RCC 7860 (cell line): ENCODE measurements at regions not wholly inside any gene's neighbourhood (a gene's known extent, or its start where the extent isn't known, plus 50 kb on each side); places are given as distances from the start of the nearest gene placed in this dataset.
A peak's percentile ranks its signal among the peaks of the same experiment; 100 is the strongest.

Experiments used
- DNase-seq: peaks from one replicate; pipeline ENCODE4 v3.0.0-alpha.2; 2015; ENCODE audit warnings: low spot score
- FAIRE-seq: peaks from 2 replicates; lab custom pipeline; 2012; peaks lifted over from hg19 to GRCh38; lab: Jason Lieb, UNC

DNA sequence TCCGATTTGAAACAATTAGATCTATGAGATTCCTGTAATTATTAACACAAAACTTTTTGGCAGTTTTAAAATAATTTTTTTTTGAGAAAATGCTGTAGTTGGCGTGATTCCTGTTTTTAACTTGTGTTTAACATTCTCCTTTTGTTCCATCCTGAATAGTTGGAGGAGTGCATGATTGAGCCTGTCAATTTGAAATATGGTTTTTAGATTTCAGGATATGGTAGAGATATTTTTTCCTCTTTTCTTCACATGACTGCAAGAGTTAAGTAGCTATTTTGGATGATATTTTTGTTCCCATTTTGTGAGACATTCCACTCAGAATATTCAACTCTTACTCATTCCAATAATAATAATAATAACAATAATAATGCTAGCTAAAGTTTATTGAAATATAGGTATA lies 241.7 kb upstream of the MAN1A1 start:
- FAIRE-seq (no peak), DNase-seq (no peak)

GRCh38 chr6:119590066-119590465 lies 240.5 kb upstream of the MAN1A1 start:
- FAIRE-seq, result no peak
- DNase-seq, result no peak

- FAIRE-seq (no peak), DNase-seq (peak; percentile 65)
Measured at GRCh38 chr6:119587537-119587936, 238.0 kb upstream of the MAN1A1 start.

- no peak for FAIRE-seq
Measured at GRCh38 chr6:119586250-119586882, 236.8 kb upstream of the MAN1A1 start.

GRCh38 chr6:119584088-119584487 lies 234.5 kb upstream of the MAN1A1 start:
- DNase-seq, result no peak
- FAIRE-seq, result no peak

More at GRCh38 chr6:119586250-119586882, 236.8 kb upstream of the MAN1A1 start:
- DNase-seq, result no peak

GRCh38 chr6:119581220-119581619 lies 231.7 kb upstream of the MAN1A1 start:
- no peak for FAIRE-seq
- no peak for DNase-seq

DNA sequence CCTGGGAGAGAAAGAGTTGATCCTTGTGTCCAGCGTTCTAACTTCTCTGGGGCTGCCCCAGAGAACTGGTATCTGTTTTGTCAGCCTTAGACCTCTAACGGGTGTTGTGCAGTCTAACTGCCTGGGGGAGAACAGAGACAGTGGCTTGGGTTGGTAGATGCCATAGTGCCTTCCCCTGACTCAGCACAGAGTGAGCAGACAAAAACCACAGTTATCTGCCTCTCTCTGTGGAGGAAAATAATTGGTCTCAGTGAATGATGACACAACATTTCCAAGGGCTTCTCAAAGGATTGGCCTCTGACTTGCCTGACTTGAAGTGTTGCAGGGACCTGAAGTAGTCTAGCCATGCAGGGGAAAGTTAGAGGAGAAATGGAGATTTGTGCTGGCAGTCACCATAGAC lies 226.2 kb upstream of the MAN1A1 start:
- peak; percentile 2 for FAIRE-seq
- DNase-seq, result peak; percentile 78

DNA sequence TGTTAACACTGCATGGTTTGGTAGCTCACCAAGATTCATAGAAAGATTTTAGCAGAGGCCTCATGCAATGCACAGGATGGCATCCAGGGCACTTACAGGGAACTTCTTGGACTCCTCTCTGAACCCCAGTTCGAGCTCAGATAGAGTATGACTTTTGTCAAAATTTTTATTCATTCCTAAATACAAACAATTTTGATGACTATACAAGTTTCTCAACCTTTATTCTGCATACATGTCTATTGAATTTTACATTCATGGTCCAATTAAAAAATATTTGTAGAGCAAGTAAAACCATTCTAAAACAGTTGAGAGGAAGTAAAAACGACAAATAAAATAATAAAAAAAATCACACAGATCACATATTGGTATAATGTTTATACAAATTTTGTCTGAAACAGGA lies 219.0 kb upstream of the MAN1A1 start:
- FAIRE-seq (no peak), DNase-seq (no peak)

DNA sequence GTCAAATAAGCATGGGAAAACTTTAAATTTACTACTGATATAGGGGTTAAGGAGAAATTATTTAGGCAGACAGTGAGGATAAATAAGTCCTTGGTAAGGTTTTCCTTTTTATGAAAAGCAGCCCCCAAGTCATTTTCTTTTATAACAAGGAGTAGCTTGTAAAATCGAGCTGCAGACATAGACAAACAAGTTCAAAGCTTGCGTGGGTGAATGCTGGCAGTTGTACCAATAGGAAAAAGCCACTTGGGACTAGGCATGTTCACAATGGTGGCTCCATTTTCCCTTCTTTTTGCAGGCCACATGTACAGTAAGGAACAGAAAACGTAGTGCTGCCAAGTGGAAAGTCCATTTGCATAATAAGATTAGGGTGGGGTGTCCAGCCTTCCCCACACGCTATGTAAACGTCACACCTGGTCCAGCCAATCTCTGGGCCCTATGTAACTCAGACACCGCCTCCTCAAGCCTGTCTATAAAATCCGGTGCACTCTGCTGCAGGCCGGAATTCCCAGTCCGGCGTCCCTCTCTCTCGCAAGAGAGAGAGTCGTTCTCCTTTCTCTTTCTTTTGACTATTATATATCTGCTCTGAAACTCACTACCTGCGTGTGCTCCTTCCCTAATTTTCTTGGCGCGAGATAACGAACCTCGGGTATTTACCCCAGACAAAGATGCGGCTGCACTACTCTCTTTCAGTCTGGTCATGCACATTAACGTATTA lies 217.1 kb upstream of the MAN1A1 start:
- FAIRE-seq, result no peak
- no peak for DNase-seq

DNA sequence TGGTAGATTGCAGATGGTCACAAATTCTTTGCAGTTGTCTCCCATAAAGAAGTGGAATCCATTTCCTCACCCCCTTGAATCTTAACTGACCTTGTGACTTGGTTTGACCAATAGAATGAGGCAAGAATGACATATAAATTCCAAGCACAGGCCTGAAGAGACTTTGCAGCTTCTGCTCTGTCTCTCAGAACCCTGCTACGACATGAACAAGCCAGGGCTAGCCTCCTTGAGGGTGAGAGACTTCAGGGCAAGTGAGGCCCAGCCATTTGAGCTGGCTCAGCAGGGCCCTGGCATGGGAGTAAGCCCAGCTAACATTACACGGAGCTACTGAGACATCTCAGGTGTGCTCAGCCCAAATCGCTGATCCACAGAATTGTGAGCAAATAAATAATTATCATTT lies 216.3 kb upstream of the MAN1A1 start:
- FAIRE-seq (no peak), DNase-seq (no peak)

GRCh38 chr6:119562168-119562567 lies 212.6 kb upstream of the MAN1A1 start:
- no peak for FAIRE-seq
- no peak for DNase-seq

DNA sequence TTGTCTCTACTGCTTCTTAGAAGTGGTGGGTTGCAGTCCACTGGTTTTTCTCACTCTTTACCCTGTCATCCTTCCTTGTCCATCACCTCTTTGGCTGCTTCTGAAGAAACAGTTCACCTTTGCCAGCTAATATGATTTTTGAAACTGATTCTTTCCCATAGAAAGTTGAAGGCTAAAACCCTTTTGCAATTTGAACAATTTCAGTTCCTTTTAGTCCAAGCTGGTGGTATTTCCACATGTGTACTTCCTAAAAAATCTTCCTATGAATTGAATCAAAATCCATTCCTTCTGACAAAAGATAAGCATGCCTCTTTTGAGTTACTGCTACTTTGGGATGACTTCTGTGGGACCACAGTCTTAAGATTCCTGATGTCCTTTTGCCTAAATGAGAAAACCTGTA lies 210.0 kb upstream of the MAN1A1 start:
- FAIRE-seq (no peak), DNase-seq (no peak)

GRCh38 chr6:119557239-119557638 lies 207.7 kb upstream of the MAN1A1 start:
- DNase-seq (no peak), FAIRE-seq (no peak)

DNA sequence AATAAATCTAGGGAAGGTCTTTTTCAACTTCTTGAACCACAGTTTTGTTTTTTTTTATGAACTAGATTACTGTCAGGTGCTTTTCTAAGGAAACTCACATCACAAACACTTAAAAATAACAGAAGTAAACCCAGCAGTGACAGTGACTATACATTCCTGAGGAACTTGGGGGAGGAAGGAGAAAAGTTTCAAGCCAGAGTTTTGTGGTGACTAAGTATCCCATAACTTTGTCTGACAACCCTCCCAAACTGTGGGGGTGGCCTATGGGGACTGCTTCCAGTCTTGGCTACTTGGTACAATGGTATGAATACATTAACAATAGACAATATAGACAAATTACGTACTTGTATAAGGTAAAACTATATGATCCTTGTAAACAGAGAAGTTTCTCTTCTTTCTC lies 202.5 kb upstream of the MAN1A1 start:
- no peak for FAIRE-seq

GRCh38 chr6:119547024-119547423 lies 197.5 kb upstream of the MAN1A1 start:
- no peak for DNase-seq
- FAIRE-seq, result no peak

More for the DNA sequence above, 202.5 kb upstream of the MAN1A1 start:
- DNase-seq, result no peak

DNA sequence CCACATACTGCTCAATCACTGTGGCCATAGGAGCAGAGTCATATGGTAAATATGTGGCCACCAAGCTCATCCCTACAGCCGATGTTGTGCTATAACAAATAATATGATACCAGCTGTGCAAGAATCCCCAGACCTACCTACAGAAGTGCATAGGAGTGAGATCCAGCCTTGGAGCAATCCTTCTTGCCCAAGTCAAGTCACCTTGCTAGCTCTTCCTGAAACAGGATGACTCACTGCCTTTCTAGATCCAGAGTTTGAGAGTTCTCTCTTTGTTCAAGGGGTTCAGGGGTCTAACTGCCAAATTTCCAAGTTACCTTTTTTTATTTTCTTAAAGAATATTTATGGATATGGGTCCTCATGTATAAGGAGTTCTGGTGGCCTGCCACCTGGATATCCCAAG lies 195.7 kb upstream of the MAN1A1 start:
- FAIRE-seq, result no peak
- no peak for DNase-seq

DNA sequence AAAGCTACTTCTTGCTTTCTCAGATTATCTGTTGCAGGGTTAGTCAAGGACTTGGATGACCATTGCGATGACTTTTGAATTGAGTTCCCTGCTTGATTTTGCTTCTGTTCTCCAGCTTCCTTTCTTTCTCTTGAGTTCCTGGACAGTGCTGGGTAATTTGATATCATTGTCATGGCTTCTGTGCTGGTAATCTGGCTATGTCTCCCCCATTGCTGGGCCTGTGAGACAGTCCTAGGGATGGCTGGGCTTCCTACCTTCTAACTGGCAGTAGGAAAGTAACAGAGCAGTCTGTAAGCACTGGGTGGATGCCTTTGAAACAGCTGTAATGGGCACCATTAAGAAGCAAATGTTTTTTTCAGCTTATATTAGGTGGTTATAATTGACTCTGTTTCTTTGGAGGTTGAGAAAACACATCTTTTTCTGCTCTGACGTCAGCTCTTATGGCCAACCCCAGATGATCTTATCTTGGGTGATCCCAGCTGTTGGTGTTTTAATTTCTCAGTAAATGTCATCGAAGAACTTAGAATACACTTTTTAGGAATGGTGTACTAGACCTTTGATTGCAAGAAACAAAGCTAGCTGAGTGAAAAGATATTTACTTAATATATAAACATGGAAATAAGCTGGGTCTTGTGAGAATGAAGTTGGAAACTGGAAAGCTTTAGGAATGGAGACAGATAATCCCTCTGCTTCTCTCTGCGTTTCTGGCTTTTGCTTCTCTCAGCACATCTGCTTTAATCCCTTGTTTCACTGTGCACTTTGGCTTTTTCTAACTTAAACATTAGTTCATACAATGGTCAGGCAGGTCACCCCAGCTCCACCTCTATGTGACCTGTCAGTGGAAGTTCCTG lies 195.0 kb upstream of the MAN1A1 start:
- FAIRE-seq (no peak), DNase-seq (no peak)

GRCh38 chr6:119543332-119543731 lies 193.8 kb upstream of the MAN1A1 start:
- no peak for FAIRE-seq
- no peak for DNase-seq

- FAIRE-seq, result no peak
Measured at GRCh38 chr6:119542037-119542436, 192.5 kb upstream of the MAN1A1 start.

DNA sequence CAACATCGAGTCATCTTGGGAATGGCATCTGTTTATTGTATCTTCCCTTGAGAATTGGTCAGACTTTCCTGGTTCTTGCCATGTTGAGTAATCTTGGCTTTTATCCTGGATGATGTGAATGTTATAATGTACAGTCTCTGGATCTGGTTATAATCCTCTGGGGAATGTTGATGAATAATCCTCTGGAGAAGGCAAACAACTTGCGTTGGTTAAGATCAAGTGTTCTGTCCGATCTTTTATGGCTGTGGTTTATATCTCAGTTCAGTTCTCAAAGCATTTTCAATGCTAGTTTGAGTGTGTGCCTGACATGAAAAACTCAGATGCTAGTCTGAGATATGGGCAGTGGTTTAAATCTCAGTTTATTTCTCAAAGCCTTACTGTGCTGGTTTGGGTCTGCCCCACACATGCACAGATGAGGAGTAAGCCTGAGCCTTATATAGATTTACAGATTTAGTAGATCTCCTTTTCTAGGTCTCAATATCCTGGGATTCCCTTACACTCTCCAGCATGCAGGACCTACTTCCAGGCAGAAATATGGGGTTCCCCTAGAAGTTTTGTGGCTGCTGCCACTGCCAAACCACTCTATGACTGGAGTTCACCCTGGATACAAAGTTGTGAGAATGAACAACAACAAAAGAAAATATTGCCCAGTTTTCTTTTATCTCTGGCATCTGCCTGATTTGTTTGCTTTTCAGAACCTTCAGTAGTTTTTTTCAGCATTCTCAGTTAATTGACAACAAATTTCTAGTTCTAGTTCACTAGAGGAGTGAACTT lies 191.8 kb upstream of the MAN1A1 start:
- peak; percentile 59 for FAIRE-seq
- peak; percentile 76 for DNase-seq

More at GRCh38 chr6:119542037-119542436, 192.5 kb upstream of the MAN1A1 start:
- DNase-seq, result no peak

DNA sequence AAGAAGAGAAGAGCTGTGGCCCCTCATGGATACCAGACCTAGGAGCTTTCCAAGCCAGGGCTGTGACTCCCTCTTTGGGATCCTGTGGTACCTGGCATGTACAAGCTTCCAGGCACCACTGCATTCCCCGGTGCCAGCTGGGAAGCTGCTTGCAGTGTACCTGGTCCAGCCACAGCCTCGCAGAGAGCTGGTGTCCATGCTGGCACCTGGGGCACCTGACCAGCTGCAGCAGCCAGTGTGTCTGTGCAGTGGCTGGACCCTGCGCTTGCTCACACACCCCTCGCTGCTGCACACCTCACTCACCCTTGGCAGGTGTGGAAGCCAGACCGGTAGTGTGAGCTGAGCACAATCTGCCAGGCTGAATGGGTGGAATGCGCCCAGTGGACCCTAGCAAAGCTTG lies 190.9 kb upstream of the MAN1A1 start:
- FAIRE-seq (no peak), DNase-seq (no peak)
